MM.1S (cell line): ENCODE measurements at regions not wholly inside any gene's neighbourhood (a gene's known extent, or its start where the extent isn't known, plus 50 kb on each side); places are given as distances from the start of the nearest gene placed in this dataset.

Experiments used
- CTCF ChIP-seq: fragments of 300-600 bp; sonication (generic); IDR thresholded peaks from 2 replicates; pipeline ENCODE4 v1.5.1; 2016; ENCODE audit warnings: antibody characterized with exemption, low read length, mixed read lengths
- EZH2 ChIP-seq: fragments of 300-600 bp; sonication (generic); optimal IDR thresholded peaks from 2 replicates; pipeline ENCODE3; 2017; ENCODE audit warnings: low read depth, mild to moderate bottlenecking, antibody characterized with exemption, low read length, mixed read lengths

- TF ChIP-seq CTCF (no peak), EZH2 (no peak)
Measured at GRCh38 chr4:128670513-128670912, 139.0 kb upstream of the JADE1 start.
